Bronchial epithelial cell (primary cell): ENCODE measurements at regions not wholly inside any gene's neighbourhood (a gene's known extent, or its start where the extent isn't known, plus 50 kb on each side); places are given as distances from the start of the nearest gene placed in this dataset.

ENCODE experiments used
- DNase-seq: peaks from one replicate; pipeline ENCODE4 v3.0.0-alpha.2; 2010; ENCODE audit warnings: low read depth
- FAIRE-seq: peaks from 2 replicates; lab custom pipeline; 2011; peaks lifted over from hg19 to GRCh38; lab: Jason Lieb, UNC
- H3K27me3 ChIP-seq: 2 replicates; pipeline ENCODE4 v1.5.1; 2011; ENCODE audit warnings: low read length; ENCODE audit not compliant: control insufficient read depth, insufficient read depth
- H3K36me3 ChIP-seq: 2 replicates; pipeline ENCODE4 v1.5.1; 2011; ENCODE audit warnings: low read length; ENCODE audit not compliant: control insufficient read depth, insufficient read depth
- H3K4me3 ChIP-seq: 2 replicates; pipeline ENCODE4 v1.5.1; 2011; ENCODE audit warnings: mild to moderate bottlenecking, low read depth, low read length, control low read depth
- CTCF ChIP-seq: IDR thresholded peaks from 2 replicates; pipeline ENCODE4 v1.5.1; 2011; ENCODE audit warnings: mild to moderate bottlenecking, moderate library complexity, low read length, control low read depth, inconsistent platforms; ENCODE audit not compliant: insufficient read depth, severe bottlenecking

GRCh38 chr21:41095983-41096382 lies 72.0 kb upstream of the BACE2 start:
- DNase-seq (no peak), FAIRE-seq (no peak)
- no peak for TF ChIP-seq CTCF
- Histone ChIP-seq H3K4me3 (no peak overlapping the region), H3K36me3 (no peaks in the 10 kb centered on the region), H3K27me3 (no peaks in the 10 kb centered on the region)

GRCh38 chr21:41098076-41098475 lies 69.9 kb upstream of the BACE2 start:
- Histone ChIP-seq H3K27me3 (no peaks in the 10 kb centered on the region), H3K4me3 (no peak overlapping the region), H3K36me3 (no peaks in the 10 kb centered on the region)
- DNase-seq: no peak
- FAIRE-seq: no peak
- no peak for TF ChIP-seq CTCF

- no peaks in the 10 kb centered on the region for H3K36me3 ChIP-seq
- H3K4me3 ChIP-seq: no peak overlapping the region
- H3K27me3 ChIP-seq: no peaks in the 10 kb centered on the region
- FAIRE-seq: no peak
- TF ChIP-seq CTCF: no peak
- DNase-seq: no peak
Measured at GRCh38 chr21:41098481-41099042, 69.4 kb upstream of the BACE2 start.

- DNase-seq (peak; percentile 4), FAIRE-seq (no peak)
- Histone ChIP-seq H3K4me3 (no peak overlapping the region), H3K36me3 (no peaks in the 10 kb centered on the region), H3K27me3 (no peaks in the 10 kb centered on the region)
- TF ChIP-seq CTCF: no peak
Measured at GRCh38 chr21:41100826-41101550, 67.0 kb upstream of the BACE2 start.

- H3K27me3 ChIP-seq: no peaks in the 10 kb centered on the region
- TF ChIP-seq CTCF: no peak
Measured at GRCh38 chr21:41102281-41102680, 65.7 kb upstream of the BACE2 start.

More at GRCh38 chr21:41102281-41102680, 65.7 kb upstream of the BACE2 start:
- H3K36me3 ChIP-seq: no peaks in the 10 kb centered on the region
- no peak overlapping the region for H3K4me3 ChIP-seq
- no peak for DNase-seq
- FAIRE-seq: no peak
